Keratinocyte (primary cell): ENCODE measurements at regions not wholly inside any gene's neighbourhood (a gene's known extent, or its start where the extent isn't known, plus 50 kb on each side); places are given as distances from the start of the nearest gene placed in this dataset.

Source experiments
- CTCF ChIP-seq, 3 experiments: IDR thresholded peaks in 1 of 3; conservative IDR thresholded peaks in 1 of 3; optimal IDR thresholded peaks in 1 of 3; 2 replicates in 2 of 3; 3 replicates in 1 of 3; pipeline versions ENCODE3 to v1.5.1; 2011; ENCODE audit warnings: low read length in 3 of 3, mild to moderate bottlenecking in 3 of 3, moderate library complexity in 2 of 3, control low read depth in 1 of 3, inconsistent platforms in 1 of 3; ENCODE audit not compliant: insufficient read depth in 2 of 3; ENCODE audit errors: extremely low read depth in 1 of 3
- EZH2 ChIP-seq: IDR thresholded peaks from one replicate; pipeline ENCODE4 v1.6.1; 2012; ENCODE audit warnings: inconsistent platforms, mild to moderate bottlenecking, low read length, moderate library complexity

- TF ChIP-seq CTCF (optimal IDR thresholded peaks at IDR 0.05 in 1 of 3, IDR thresholded peaks at IDR 0.05 in 1 of 3, conservative IDR thresholded peaks at IDR 0.05 in 1 of 3; ENCODE audit: extremely low read depth in 1 of 3, insufficient read depth in 2 of 3, low read length in 3 of 3) (no peak), EZH2 (no peak)
These were observed 226.1 kb upstream of the N4BP1 start for GRCh38 chr16:48836067-48836466.
